HepG2 (cell line): ENCODE measurements at regions not wholly inside any gene's neighbourhood (a gene's known extent, or its start where the extent isn't known, plus 50 kb on each side); places are given as distances from the start of the nearest gene placed in this dataset.

ENCODE experiments used
- ATAC-seq: fragments of 200-7000 bp; cut with Tn5 transposase; 3 replicates; pipeline ENCODE4 v1.9.1; 2020; ENCODE audit warnings: mild to moderate bottlenecking, moderate library complexity
- BruUV-seq: library from RNA; stranded (reverse); fragments of 400-500 nt; replicated peaks from 2 replicates; lab custom pipeline; 2021; lab: Mats Ljungman, UMichigan
- CTCF ChIA-PET: fragments of 300-600 bp; formaldehyde crosslinking; extraction: SDS; loops from one replicate; lab custom pipeline; 2021; ENCODE audit warnings: low total read pairs, inconsistent platforms, low intra/inter-chr PET ratio; lab: Yijun Ruan, JAX
- POLR2A ChIA-PET: fragments of 350-600 bp; sonication (Branson Sonifier 250); formaldehyde crosslinking; loops from one replicate; lab custom pipeline; 2020; ENCODE audit warnings: antibody characterized with exemption, inconsistent platforms; lab: Yijun Ruan, JAX
- DNase-seq: peaks from one replicate; pipeline ENCODE4 v3.0.0-alpha.2; 2015; ENCODE audit warnings: low spot score
- FAIRE-seq: peaks from 3 replicates; lab custom pipeline; 2011; peaks lifted over from hg19 to GRCh38; lab: Jason Lieb, UNC
- H2AFZ ChIP-seq: one replicate; pipeline ENCODE4 v1.6.1; 2011; ENCODE audit warnings: low read length, inconsistent platforms
- H3K27ac ChIP-seq: fragments of 300-600 bp; 3 replicates; pipeline ENCODE4 v1.8.0; 2011; ENCODE audit warnings: mixed run types, mild to moderate bottlenecking, mixed read lengths, low read length, inconsistent platforms; ENCODE audit not compliant: insufficient read depth; ENCODE audit errors: extremely low read length
- H3K27me3 ChIP-seq, 2 experiments: fragments of 200-600 bp in 1 of 2; 2 replicates in 1 of 2; 3 replicates in 1 of 2; pipeline versions ENCODE4 v1.6.0 to v1.8.0; 2011; ENCODE audit warnings: low read length in 2 of 2, mild to moderate bottlenecking in 2 of 2, moderate library complexity in 2 of 2, inconsistent platforms in 1 of 2; ENCODE audit not compliant: insufficient read depth in 2 of 2, control insufficient read depth in 1 of 2
- H3K36me3 ChIP-seq, 2 experiments: fragments of 200-600 bp in 1 of 2; replicated peaks in 1 of 2; 2 replicates in 1 of 2; 3 replicates in 1 of 2; pipeline versions ENCODE4 v1.5.1 to v1.8.0; 2011; ENCODE audit warnings: low read length in 2 of 2, inconsistent platforms in 1 of 2; ENCODE audit not compliant: insufficient read depth in 2 of 2, control insufficient read depth in 1 of 2
- H3K4me1 ChIP-seq: 2 replicates; pipeline ENCODE4 v1.5.1; 2012; ENCODE audit warnings: low read length, inconsistent platforms; ENCODE audit not compliant: insufficient read depth
- H3K4me2 ChIP-seq: 2 replicates; pipeline ENCODE4 v1.6.0; 2011; ENCODE audit warnings: low read depth, low read length, inconsistent platforms
- H3K4me3 ChIP-seq, 3 experiments: fragments of 200-600 bp in 1 of 3; sonication (generic), shearing (Covaris generic) in 1 of 3; replicated peaks in 1 of 3; 2 replicates each; pipeline ENCODE4 v1.5.1; 2011 to 2016; ENCODE audit warnings: low read length in 3 of 3, inconsistent platforms in 2 of 3, low read depth in 2 of 3, mild to moderate bottlenecking in 2 of 3, control low read depth in 1 of 3, mixed read lengths in 1 of 3; ENCODE audit not compliant: insufficient read depth in 1 of 3
- H3K79me2 ChIP-seq: one replicate; pipeline ENCODE4 v1.6.1; 2011; ENCODE audit warnings: low read length, inconsistent platforms; ENCODE audit not compliant: insufficient read depth
- H3K9ac ChIP-seq: 2 replicates; pipeline ENCODE4 v1.6.0; 2011; ENCODE audit warnings: mild to moderate bottlenecking, low read depth, low read length, inconsistent platforms; ENCODE audit not compliant: insufficient read depth
- H3K9me3 ChIP-seq: 2 replicates; pipeline ENCODE4 v1.5.1; 2012; ENCODE audit warnings: mild to moderate bottlenecking, low read length
- H4K20me1 ChIP-seq: 2 replicates; pipeline ENCODE4 v1.6.0; 2011; ENCODE audit warnings: inconsistent platforms, mild to moderate bottlenecking, low read length, moderate library complexity; ENCODE audit not compliant: insufficient read depth
- MLLT10 ChIP-seq: sonication (generic); formaldehyde crosslinking; IDR thresholded peaks from 2 replicates; pipeline ENCODE4 v1.4.0; 2020; ENCODE audit warnings: missing genetic modification reagents
- STAG1 ChIP-seq: sonication (generic); formaldehyde crosslinking; IDR thresholded peaks from 2 replicates; pipeline ENCODE4 v1.4.0; 2020; ENCODE audit warnings: missing genetic modification reagents
- ZMYM3 ChIP-seq: sonication (generic); formaldehyde crosslinking; IDR thresholded peaks from 2 replicates; pipeline ENCODE4 v1.5.1; 2020; ENCODE audit warnings: mild to moderate bottlenecking, missing genetic modification reagents
- WGBS: methylation state at CpG from one replicate; pipeline ENCODE4 v1.1.6; 2017; ENCODE audit warnings: low lambda C conversion rate; 5-methylcytosine and 5-hydroxymethylcytosine counted together
- in situ Hi-C: cut with HindIII; loops from 2 replicates; pipeline ENCODE4 v1.10.0; 2017; ENCODE audit warnings: low pct_unique_long_range_greater_than_20kb; ENCODE audit not compliant: extremely low pct_ligation_motif_present
- intact Hi-C: fragments of 100-400 bp; cut with micrococcal nuclease; formaldehyde crosslinking; loops from one replicate; pipeline ENCODE4 v1.10.0; 2022; ENCODE audit not compliant: unreplicated experiment
- TF ChIP-seq, protein P1 (sequence below): sonication (generic); formaldehyde crosslinking; IDR thresholded peaks from 2 replicates; pipeline ENCODE4 v1.5.0; 2020; ENCODE audit warnings: mild to moderate bottlenecking, missing genetic modification reagents, moderate library complexity

GRCh38 chr7:132049462-132050304 lies 493.3 kb upstream of the PODXL start:
- WGBS, result 14% methylated on average over 9 of the region's 9 CpGs
- peak; percentile 72 for FAIRE-seq

More at GRCh38 chr7:132049462-132050304, 493.3 kb upstream of the PODXL start:
- CTCF ChIA-PET, result interaction anchor here (0.6 to 2.0 kb wide), 2 partner anchors 30 to 104 kb away, joined by 3 to 9 read pairs; no protein-coding TSS in a partner anchor
- ATAC-seq (peak; percentile 48; the same call in 1 of the 3 replicates), DNase-seq (peak; percentile 18)
- H3K79me2 ChIP-seq, result no peaks in the 10 kb centered on the region
- H3K27me3 ChIP-seq, result no peaks in the 10 kb centered on the region
- H3K4me1 ChIP-seq, result no peaks in the 10 kb centered on the region
- H2AFZ ChIP-seq, result no peak overlapping the region
- H3K36me3 ChIP-seq, result no peaks in the 10 kb centered on the region
- no peaks in the 10 kb centered on the region for H3K9me3 ChIP-seq
- H3K4me3 ChIP-seq, result no peak overlapping the region
- no peak overlapping the region for H3K27ac ChIP-seq
- no peak overlapping the region for H3K9ac ChIP-seq
- no TSS peak for BruUV-seq
- POLR2A ChIA-PET, result no interaction called here
- TF ChIP-seq STAG1 (CRISPR knock-in tag) (peak; percentile 14; the same call in 1 of the 2 replicates), ZMYM3 (no peak), MLLT10 (CRISPR knock-in tag) (no peak)
- TF ChIP-seq, protein P1, sequence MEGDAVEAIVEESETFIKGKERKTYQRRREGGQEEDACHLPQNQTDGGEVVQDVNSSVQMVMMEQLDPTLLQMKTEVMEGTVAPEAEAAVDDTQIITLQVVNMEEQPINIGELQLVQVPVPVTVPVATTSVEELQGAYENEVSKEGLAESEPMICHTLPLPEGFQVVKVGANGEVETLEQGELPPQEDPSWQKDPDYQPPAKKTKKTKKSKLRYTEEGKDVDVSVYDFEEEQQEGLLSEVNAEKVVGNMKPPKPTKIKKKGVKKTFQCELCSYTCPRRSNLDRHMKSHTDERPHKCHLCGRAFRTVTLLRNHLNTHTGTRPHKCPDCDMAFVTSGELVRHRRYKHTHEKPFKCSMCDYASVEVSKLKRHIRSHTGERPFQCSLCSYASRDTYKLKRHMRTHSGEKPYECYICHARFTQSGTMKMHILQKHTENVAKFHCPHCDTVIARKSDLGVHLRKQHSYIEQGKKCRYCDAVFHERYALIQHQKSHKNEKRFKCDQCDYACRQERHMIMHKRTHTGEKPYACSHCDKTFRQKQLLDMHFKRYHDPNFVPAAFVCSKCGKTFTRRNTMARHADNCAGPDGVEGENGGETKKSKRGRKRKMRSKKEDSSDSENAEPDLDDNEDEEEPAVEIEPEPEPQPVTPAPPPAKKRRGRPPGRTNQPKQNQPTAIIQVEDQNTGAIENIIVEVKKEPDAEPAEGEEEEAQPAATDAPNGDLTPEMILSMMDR (CRISPR knock-in tag), result peak; percentile 56; the same call in 1 of the 2 replicates
- intact Hi-C loops (loop anchor here (1.0 to 5.0 kb wide), 2 partner anchors 104 to 203 kb away; no protein-coding TSS in a partner anchor), in situ Hi-C loops (loop anchor here (25.0 kb wide), 1 partner anchor 362 kb away; no protein-coding TSS in a partner anchor)
- no peaks in the 10 kb centered on the region for H4K20me1 ChIP-seq
- 0 out of 2 replicates have a peak overlapping the region, but pooled peaks have one; percentile 16 for H3K4me2 ChIP-seq
